ENCODE measurements at regions not wholly inside any gene's neighbourhood (a gene's known extent, or its start where the extent isn't known, plus 50 kb on each side); places are given as distances from the start of the nearest gene placed in this dataset.

GRCh38 chr12:13283867-13284266 is 87.3 kb downstream of the EMP1 start:
- TF ChIP-seq FOSL1 (IDR thresholded peaks at IDR 0.05; ENCODE audit: low read depth) (no peak), CTCF (IDR thresholded peaks at IDR 0.05 in 2 of 3, conservative IDR thresholded peaks at IDR 0.05 in 1 of 3; ENCODE audit: borderline replicate concordance in 1 of 3, insufficient read depth in 1 of 3, low read depth in 2 of 3, low read length in 2 of 3) (no peak), RAD21 (IDR thresholded peaks at IDR 0.05; ENCODE audit: low read depth) (no peak), ATF3 (IDR thresholded peaks at IDR 0.05) (no peak), CEBPB (IDR thresholded peaks at IDR 0.05; ENCODE audit: low read depth) (no peak), YY1 (IDR thresholded peaks at IDR 0.05; ENCODE audit: extremely low read depth, insufficient replicate concordance, low read depth, low read length) (no peak), POLR2AphosphoS5 (IDR thresholded peaks at IDR 0.05; ENCODE audit: low read depth, low read length) (no peak), JUND (IDR thresholded peaks at IDR 0.05) (no peak), ZFX (IDR thresholded peaks at IDR 0.05) (no peak), EZH2 (IDR thresholded peaks at IDR 0.05) (no peak), ELF1 (IDR thresholded peaks at IDR 0.05; ENCODE audit: borderline replicate concordance, low read depth) (no peak), ZNF274 (IDR thresholded peaks at IDR 0.05; ENCODE audit: low read depth, low read length) (no peak), EZH2phosphoT487 (IDR thresholded peaks at IDR 0.05; ENCODE audit: borderline replicate concordance) (no peak)
- DNase-seq (ENCODE audit: low read depth, low spot score) (no peak), ATAC-seq (no peak)
- ChIA-PET POLR2A (no interaction called here), RAD21 (ENCODE audit: low non-redundant PET in 1 of 2, low total read pairs in 2 of 2, uncharacterized antibody in 2 of 2, unreplicated experiment in 2 of 2) (no interaction called here), CTCF (no interaction called here)
- Histone ChIP-seq H3K27ac (ENCODE audit: low read depth, low read length) (no peak overlapping the region), H3K9ac (ENCODE audit: low read length) (no peak overlapping the region), H4K20me1 (ENCODE audit: insufficient read depth) (no peaks in the 10 kb centered on the region), H2AFZ (ENCODE audit: low read depth, low read length, poor library complexity, severe bottlenecking) (no peak overlapping the region), H3K79me2 (ENCODE audit: insufficient read depth, low read length) (no peaks in the 10 kb centered on the region), H3K4me1 (ENCODE audit: control insufficient read depth in 1 of 2, insufficient read depth in 2 of 2, low read length in 2 of 2) (no peaks in the 10 kb centered on the region), H3K9me3 (ENCODE audit: control insufficient read depth in 1 of 2, insufficient read depth in 1 of 2, low read depth in 1 of 2, low read length in 2 of 2) (no peaks in the 10 kb centered on the region), H3K27me3 (ENCODE audit: insufficient read depth, low read length) (no peaks in the 10 kb centered on the region), H3K36me3 (ENCODE audit: control insufficient read depth in 1 of 2, insufficient read depth in 2 of 2, low read length in 2 of 2) (no peaks in the 10 kb centered on the region), H3K4me2 (ENCODE audit: low read length) (no peak overlapping the region), H3K9me2 (ENCODE audit: insufficient read depth) (no peaks in the 10 kb centered on the region), H3K4me3 (replicated peaks in 1 of 2; ENCODE audit: low read depth in 1 of 2, low read length in 2 of 2) (no peak overlapping the region)
- no TSS peak for BruUV-seq (replicated peaks)
- intact Hi-C loops (cut with micrococcal nuclease) = no loop called here

Data from HCT116 (cell line).